H1 (cell line): ENCODE measurements at regions not wholly inside any gene's neighbourhood (a gene's known extent, or its start where the extent isn't known, plus 50 kb on each side); places are given as distances from the start of the nearest gene placed in this dataset.

ENCODE experiments used
- CTCF ChIA-PET: fragments of 300-600 bp; sonication (Branson Sonifier 250); formaldehyde crosslinking; loops from one replicate; lab custom pipeline; 2021; ENCODE audit not compliant: partially characterized antibody; lab: Charles Lee
- POLR2A ChIA-PET: fragments of 300-600 bp; sonication (Branson Sonifier 250); formaldehyde crosslinking; loops from one replicate; lab custom pipeline; 2021; ENCODE audit warnings: inconsistent platforms; ENCODE audit not compliant: partially characterized antibody; lab: Charles Lee
- DNase-seq, 2 experiments: peaks; one replicate each; pipeline versions ENCODE4 v3.0.0 to v3.0.0-alpha.2; 2010 to 2022; ENCODE audit warnings: low spot score in 2 of 2, low read depth in 1 of 2, mixed read lengths in 1 of 2
- FAIRE-seq: peaks from 2 replicates; lab custom pipeline; 2011; peaks lifted over from hg19 to GRCh38; lab: Jason Lieb, UNC
- H2AFZ ChIP-seq: 2 replicates; pipeline ENCODE4 v1.8.1; 2012; ENCODE audit warnings: low read length, inconsistent platforms
- H2AK5ac ChIP-seq: 2 replicates; pipeline ENCODE4 v1.6.1; 2013; ENCODE audit warnings: low read depth, low read length
- H2BK120ac ChIP-seq: replicated peaks from 2 replicates; pipeline ENCODE3; 2013; ENCODE audit warnings: low read depth, low read length, inconsistent platforms
- H2BK12ac ChIP-seq: 2 replicates; pipeline ENCODE4 v1.6.1; 2013; ENCODE audit warnings: low read depth, low read length
- H2BK15ac ChIP-seq: 2 replicates; pipeline ENCODE4 v1.6.1; 2013; ENCODE audit warnings: low read length
- H2BK20ac ChIP-seq: 2 replicates; pipeline ENCODE4 v1.6.1; 2013; ENCODE audit warnings: low read length
- H2BK5ac ChIP-seq: 2 replicates; pipeline ENCODE4 v1.6.1; 2013; ENCODE audit warnings: low read depth, low read length
- H3K14ac ChIP-seq: 2 replicates; pipeline ENCODE4 v1.6.1; 2013; ENCODE audit warnings: inconsistent platforms; ENCODE audit not compliant: insufficient read length
- H3K18ac ChIP-seq: 2 replicates; pipeline ENCODE4 v1.6.1; 2013; ENCODE audit warnings: low read length; ENCODE audit errors: extremely low read depth
- H3K23ac ChIP-seq: 2 replicates; pipeline ENCODE4 v1.6.1; 2013; ENCODE audit warnings: inconsistent platforms; ENCODE audit not compliant: insufficient read length
- H3K23me2 ChIP-seq: 2 replicates; pipeline ENCODE4 v1.6.1; 2013; ENCODE audit warnings: low read depth, low read length
- H3K27ac ChIP-seq: 2 replicates; pipeline ENCODE4 v1.6.1; 2011; ENCODE audit warnings: low read depth, low read length, inconsistent platforms
- H3K27me3 ChIP-seq, 4 experiments: replicated peaks in 1 of 4; 1 replicate in 1 of 4; 2 replicates in 3 of 4; pipeline versions ENCODE4 v1.6.1 to v1.8.1; 2011 to 2013; ENCODE audit warnings: low read length in 3 of 4, mild to moderate bottlenecking in 3 of 4, inconsistent platforms in 2 of 4, mixed read lengths in 2 of 4, moderate library complexity in 1 of 4; ENCODE audit not compliant: control insufficient read depth in 3 of 4, insufficient read depth in 3 of 4; ENCODE audit errors: extremely low read depth in 1 of 4
- H3K36me3 ChIP-seq, 4 experiments: 2 replicates each; pipeline versions ENCODE4 v1.6.1 to v1.8.1; 2011 to 2013; ENCODE audit warnings: mild to moderate bottlenecking in 4 of 4, low read length in 3 of 4, moderate library complexity in 2 of 4, control low read depth in 1 of 4, inconsistent platforms in 1 of 4; ENCODE audit not compliant: insufficient read depth in 4 of 4, control insufficient read depth in 2 of 4
- H3K4ac ChIP-seq: replicated peaks from 2 replicates; pipeline ENCODE3; 2013; ENCODE audit warnings: low read length, low read depth, mixed read lengths, inconsistent platforms; ENCODE audit not compliant: insufficient read length
- H3K4me1 ChIP-seq, 4 experiments: replicated peaks in 1 of 4; 1 replicate in 1 of 4; 2 replicates in 3 of 4; pipeline versions ENCODE4 v1.6.1 to v1.8.1; 2011 to 2013; ENCODE audit warnings: low read length in 3 of 4, inconsistent platforms in 2 of 4, mixed read lengths in 1 of 4; ENCODE audit not compliant: insufficient read depth in 4 of 4, control insufficient read depth in 3 of 4
- H3K4me2 ChIP-seq, 2 experiments: 2 replicates each; pipeline versions ENCODE4 v1.6.1 to v1.8.1; 2011 to 2013; ENCODE audit warnings: low read depth in 2 of 2, low read length in 2 of 2, control low read depth in 1 of 2, inconsistent platforms in 1 of 2, mild to moderate bottlenecking in 1 of 2; ENCODE audit not compliant: insufficient read depth in 1 of 2
- H3K4me3 ChIP-seq, 4 experiments: fragments of 200-600, 300-600 bp in 1 of 4; sonication (generic), shearing (Covaris generic), sonication (Bioruptor Twin) in 1 of 4; 2 replicates each; pipeline versions ENCODE4 v1.5.1 to v1.8.1; 2011 to 2016; ENCODE audit warnings: low read length in 4 of 4, low read depth in 3 of 4, control low read depth in 2 of 4, inconsistent platforms in 2 of 4, mild to moderate bottlenecking in 2 of 4, mixed read lengths in 1 of 4, moderate library complexity in 1 of 4; ENCODE audit not compliant: insufficient read depth in 2 of 4; ENCODE audit errors: extremely low read depth in 1 of 4
- H3K56ac ChIP-seq: replicated peaks from 2 replicates; pipeline ENCODE3; 2013; ENCODE audit warnings: low read depth, mild to moderate bottlenecking, mixed read lengths, low read length, inconsistent platforms; ENCODE audit not compliant: insufficient read length
- H3K79me1 ChIP-seq: 2 replicates; pipeline ENCODE4 v1.6.1; 2013; ENCODE audit warnings: low read depth, low read length, control low read depth
- H3K79me2 ChIP-seq, 2 experiments: 2 replicates each; pipeline versions ENCODE4 v1.6.1 to v1.8.1; 2012 to 2013; ENCODE audit warnings: low read length in 2 of 2, mild to moderate bottlenecking in 2 of 2, inconsistent platforms in 1 of 2; ENCODE audit not compliant: insufficient read depth in 2 of 2, control insufficient read depth in 1 of 2
- H3K9ac ChIP-seq, 4 experiments: replicated peaks in 1 of 4; 1 replicate in 1 of 4; 2 replicates in 3 of 4; pipeline versions ENCODE4 v1.6.1 to v1.8.1; 2011 to 2013; ENCODE audit warnings: low read depth in 3 of 4, low read length in 3 of 4, control low read depth in 2 of 4, mild to moderate bottlenecking in 2 of 4, moderate library complexity in 2 of 4, inconsistent platforms in 1 of 4; ENCODE audit errors: extremely low read depth in 1 of 4
- H3K9me3 ChIP-seq, 2 experiments: 2 replicates each; pipeline versions ENCODE4 v1.6.1 to v1.8.1; 2012 to 2013; ENCODE audit warnings: mild to moderate bottlenecking in 2 of 2, moderate library complexity in 2 of 2, control low read depth in 1 of 2, inconsistent platforms in 1 of 2, low read depth in 1 of 2, low read length in 1 of 2, mixed read lengths in 1 of 2; ENCODE audit not compliant: insufficient read depth in 2 of 2
- H4K20me1 ChIP-seq, 2 experiments: replicated peaks in 1 of 2; 2 replicates each; pipeline versions ENCODE3 to v1.8.1; 2011 to 2013; ENCODE audit warnings: inconsistent platforms in 2 of 2, low read length in 2 of 2, mild to moderate bottlenecking in 1 of 2; ENCODE audit not compliant: insufficient read depth in 2 of 2, control insufficient read depth in 1 of 2
- H4K5ac ChIP-seq: 2 replicates; pipeline ENCODE4 v1.6.1; 2013; ENCODE audit warnings: low read length, low read depth, mixed read lengths, inconsistent platforms; ENCODE audit not compliant: insufficient read length
- H4K8ac ChIP-seq: 2 replicates; pipeline ENCODE4 v1.8.0; 2013; ENCODE audit warnings: mild to moderate bottlenecking, moderate library complexity, low read length, inconsistent platforms; ENCODE audit not compliant: insufficient read depth; ENCODE audit errors: extremely low read depth
- H4K91ac ChIP-seq: replicated peaks from 2 replicates; pipeline ENCODE3; 2013; ENCODE audit warnings: low read length, mixed read lengths, inconsistent platforms; ENCODE audit not compliant: insufficient read length
- BACH1 ChIP-seq: IDR thresholded peaks from 2 replicates; pipeline ENCODE4 v1.6.1; 2012; ENCODE audit warnings: low read length, improper control_type of control experiment
- EP300 ChIP-seq, 2 experiments: IDR thresholded peaks; 1 replicate in 1 of 2; 2 replicates in 1 of 2; pipeline ENCODE4 v1.6.1; 2011 to 2012; ENCODE audit warnings: low read depth in 2 of 2, low read length in 2 of 2, mild to moderate bottlenecking in 2 of 2, borderline replicate concordance in 1 of 2, inconsistent platforms in 1 of 2, moderate library complexity in 1 of 2
- EZH2 ChIP-seq: fragments of 200-600 bp; sonication (generic); IDR thresholded peaks from 2 replicates; pipeline ENCODE4 v1.7.1; 2012; ENCODE audit warnings: low read depth, mild to moderate bottlenecking, moderate library complexity, low read length, inconsistent platforms; ENCODE audit not compliant: severe bottlenecking
- HDAC2 ChIP-seq, 2 experiments: fragments of 300-600 bp in 1 of 2; sonication (generic) in 1 of 2; IDR thresholded peaks; 2 replicates each; pipeline ENCODE4 v1.6.1; 2011 to 2012; ENCODE audit warnings: low read depth in 2 of 2, low read length in 2 of 2, mild to moderate bottlenecking in 2 of 2, moderate library complexity in 2 of 2, borderline replicate concordance in 1 of 2, inconsistent platforms in 1 of 2
- KDM4A ChIP-seq: IDR thresholded peaks from one replicate; pipeline ENCODE4 v1.7.1; 2012; ENCODE audit warnings: low read depth, mild to moderate bottlenecking, moderate library complexity, low read length, inconsistent platforms; ENCODE audit not compliant: severe bottlenecking
- KDM5A ChIP-seq: fragments of 200-600 bp; IDR thresholded peaks from 2 replicates; pipeline ENCODE4 v1.7.1; 2012; ENCODE audit warnings: mild to moderate bottlenecking, low read length, inconsistent platforms, mixed read lengths
- POLR2AphosphoS5 ChIP-seq: IDR thresholded peaks from 2 replicates; pipeline ENCODE4 v1.6.1; 2011; ENCODE audit warnings: low read depth, low read length
- TEAD4 ChIP-seq: IDR thresholded peaks from 2 replicates; pipeline ENCODE4 v1.6.1; 2012; ENCODE audit warnings: low read depth, low read length, inconsistent platforms, mixed read lengths
- TF ChIP-seq, protein P1 (sequence below): IDR thresholded peaks from 2 replicates; pipeline ENCODE4 v1.6.1; 2012; ENCODE audit warnings: low read length, inconsistent platforms

DNA sequence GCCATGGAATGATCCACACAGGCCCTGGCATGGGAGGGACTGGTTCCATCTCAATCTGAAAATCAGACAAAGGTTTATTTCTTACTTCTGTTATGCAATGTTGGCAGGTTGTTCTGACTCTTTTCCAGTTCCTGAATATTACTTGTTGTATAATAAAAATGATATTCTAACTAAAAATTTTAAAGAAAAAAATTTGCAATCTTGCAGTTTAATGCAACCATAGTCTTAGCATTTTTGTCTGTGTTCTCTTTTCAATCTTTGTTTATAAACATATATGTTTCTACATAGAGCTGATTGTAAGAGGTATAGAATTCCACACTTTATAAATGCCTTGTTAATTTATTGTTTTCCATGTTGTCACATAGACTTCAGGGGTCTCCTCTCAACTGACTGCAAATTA lies 143.4 kb downstream of the RPIA start:
- no peak overlapping the region for H2BK12ac ChIP-seq
- H3K9me3 ChIP-seq = no peaks in the 10 kb centered on the region
- DNase-seq (no peak), FAIRE-seq (no peak)
- no peaks in the 10 kb centered on the region for H3K79me2 ChIP-seq
- no peak overlapping the region for H4K91ac ChIP-seq
- H2AFZ ChIP-seq = no peak overlapping the region
- no peak overlapping the region for H2BK20ac ChIP-seq
- H2BK120ac ChIP-seq = no peak overlapping the region
- no peak overlapping the region for H3K23ac ChIP-seq
- H3K9ac ChIP-seq = no peak overlapping the region
- no peak overlapping the region for H3K18ac ChIP-seq
- H2AK5ac ChIP-seq = no peak overlapping the region
- H2BK15ac ChIP-seq = no peak overlapping the region
- peaks cover 0 to 4% (median 0%) of the 10 kb centered on the region in 4 experiments; a peak in 2 of 7 replicates for H3K4me1 ChIP-seq
- H3K36me3 ChIP-seq = no peaks in the 10 kb centered on the region
- H4K8ac ChIP-seq = no peak overlapping the region
- no peak overlapping the region for H4K5ac ChIP-seq
- H2BK5ac ChIP-seq = no peak overlapping the region
- H3K56ac ChIP-seq = no peak overlapping the region
- ChIA-PET CTCF (interaction anchor here (1.4 kb wide), 1 partner anchor 46 kb away, joined by 3 read pairs; no protein-coding TSS in a partner anchor), POLR2A (no interaction called here)
- H3K27me3 ChIP-seq = no peaks in the 10 kb centered on the region
- H4K20me1 ChIP-seq = no peaks in the 10 kb centered on the region
- H3K4me2 ChIP-seq = no peak overlapping the region
- no peak overlapping the region for H3K4ac ChIP-seq
- no peak overlapping the region for H3K4me3 ChIP-seq
- H3K27ac ChIP-seq = no peak overlapping the region
- H3K79me1 ChIP-seq = no peaks in the 10 kb centered on the region
- H3K23me2 ChIP-seq = no peaks in the 10 kb centered on the region
- H3K14ac ChIP-seq = no peak overlapping the region
- TF ChIP-seq EZH2 = no peak
- TF ChIP-seq EP300 (IDR thresholded peaks at IDR 0.05; ENCODE audit: borderline replicate concordance in 1 of 2, low read depth in 2 of 2, low read length in 2 of 2) = no peak
- no peak for TF ChIP-seq POLR2AphosphoS5
- TF ChIP-seq, protein P1, sequence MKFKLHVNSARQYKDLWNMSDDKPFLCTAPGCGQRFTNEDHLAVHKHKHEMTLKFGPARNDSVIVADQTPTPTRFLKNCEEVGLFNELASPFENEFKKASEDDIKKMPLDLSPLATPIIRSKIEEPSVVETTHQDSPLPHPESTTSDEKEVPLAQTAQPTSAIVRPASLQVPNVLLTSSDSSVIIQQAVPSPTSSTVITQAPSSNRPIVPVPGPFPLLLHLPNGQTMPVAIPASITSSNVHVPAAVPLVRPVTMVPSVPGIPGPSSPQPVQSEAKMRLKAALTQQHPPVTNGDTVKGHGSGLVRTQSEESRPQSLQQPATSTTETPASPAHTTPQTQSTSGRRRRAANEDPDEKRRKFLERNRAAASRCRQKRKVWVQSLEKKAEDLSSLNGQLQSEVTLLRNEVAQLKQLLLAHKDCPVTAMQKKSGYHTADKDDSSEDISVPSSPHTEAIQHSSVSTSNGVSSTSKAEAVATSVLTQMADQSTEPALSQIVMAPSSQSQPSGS = no peak
- TF ChIP-seq KDM4A = no peak
- no peak for TF ChIP-seq KDM5A
- no peak for TF ChIP-seq BACH1
- TF ChIP-seq HDAC2 (IDR thresholded peaks at IDR 0.05; ENCODE audit: borderline replicate concordance in 1 of 2, low read depth in 2 of 2, low read length in 2 of 2) = no peak
- no peak for TF ChIP-seq TEAD4
